ENCODE measurements at regions not wholly inside any gene's neighbourhood (a gene's known extent, or its start where the extent isn't known, plus 50 kb on each side); places are given as distances from the start of the nearest gene placed in this dataset.

- no peak for DNase-seq (ENCODE audit: low read depth)
- no peak for TF ChIP-seq CTCF (conservative IDR thresholded peaks at IDR 0.05; ENCODE audit: low read depth, low read length)
These were observed 138.7 kb upstream of the CCDC150 start for GRCh38 chr2:196500686-196501431.

GRCh38 chr2:196501836-196502235 is 137.7 kb upstream of the CCDC150 start:
- no peak overlapping the region for H3K4me3 ChIP-seq (ENCODE audit: low read length)
- DNase-seq (ENCODE audit: low read depth): no peak
- no peak for TF ChIP-seq CTCF (conservative IDR thresholded peaks at IDR 0.05; ENCODE audit: low read depth, low read length)

More at GRCh38 chr2:196500686-196501431, 138.7 kb upstream of the CCDC150 start:
- no peak overlapping the region for H3K4me3 ChIP-seq (ENCODE audit: low read length)

GRCh38 chr2:196502386-196502785 is 137.1 kb upstream of the CCDC150 start:
- no peak for TF ChIP-seq CTCF (conservative IDR thresholded peaks at IDR 0.05; ENCODE audit: low read depth, low read length)
- DNase-seq (ENCODE audit: low read depth): no peak
- H3K4me3 ChIP-seq (ENCODE audit: low read length): no peak overlapping the region

GRCh38 chr2:196503398-196503797 is 136.1 kb upstream of the CCDC150 start:
- DNase-seq (ENCODE audit: low read depth): no peak
- H3K4me3 ChIP-seq (ENCODE audit: low read length): no peak overlapping the region
- no peak for TF ChIP-seq CTCF (conservative IDR thresholded peaks at IDR 0.05; ENCODE audit: low read depth, low read length)

GRCh38 chr2:196504788-196505187 is 134.7 kb upstream of the CCDC150 start:
- H3K4me3 ChIP-seq (ENCODE audit: low read length): no peak overlapping the region
- TF ChIP-seq CTCF (conservative IDR thresholded peaks at IDR 0.05; ENCODE audit: low read depth, low read length): no peak
- no peak for DNase-seq (ENCODE audit: low read depth)

GRCh38 chr2:196510246-196510645 is 129.3 kb upstream of the CCDC150 start:
- TF ChIP-seq CTCF (conservative IDR thresholded peaks at IDR 0.05; ENCODE audit: low read depth, low read length): no peak
- no peak for DNase-seq (ENCODE audit: low read depth)
- no peak overlapping the region for H3K4me3 ChIP-seq (ENCODE audit: low read length)
